GM23248 (cell line): ENCODE measurements at regions not wholly inside any gene's neighbourhood (a gene's known extent, or its start where the extent isn't known, plus 50 kb on each side); places are given as distances from the start of the nearest gene placed in this dataset.

Source experiments
- EZH2 ChIP-seq: fragments of 200-600 bp; sonication (generic); IDR thresholded peaks from 2 replicates; pipeline ENCODE4 v1.6.1; 2018; ENCODE audit warnings: antibody characterized with exemption, mild to moderate bottlenecking; ENCODE audit not compliant: insufficient read depth, poor library complexity, severe bottlenecking
- EZH2phosphoT487 ChIP-seq: fragments of 200-600 bp; sonication (generic); IDR thresholded peaks from 2 replicates; pipeline ENCODE4 v1.6.1; 2018; ENCODE audit warnings: antibody characterized with exemption, moderate library complexity, mild to moderate bottlenecking, low read depth; ENCODE audit not compliant: insufficient read depth

- TF ChIP-seq EZH2 (no peak), EZH2phosphoT487 (no peak)
Measured at GRCh38 chr2:146437712-146438111, 1407.1 kb upstream of the ACVR2A start.
